ENCODE measurements at regions not wholly inside any gene's neighbourhood (a gene's known extent, or its start where the extent isn't known, plus 50 kb on each side); places are given as distances from the start of the nearest gene placed in this dataset.

DNA sequence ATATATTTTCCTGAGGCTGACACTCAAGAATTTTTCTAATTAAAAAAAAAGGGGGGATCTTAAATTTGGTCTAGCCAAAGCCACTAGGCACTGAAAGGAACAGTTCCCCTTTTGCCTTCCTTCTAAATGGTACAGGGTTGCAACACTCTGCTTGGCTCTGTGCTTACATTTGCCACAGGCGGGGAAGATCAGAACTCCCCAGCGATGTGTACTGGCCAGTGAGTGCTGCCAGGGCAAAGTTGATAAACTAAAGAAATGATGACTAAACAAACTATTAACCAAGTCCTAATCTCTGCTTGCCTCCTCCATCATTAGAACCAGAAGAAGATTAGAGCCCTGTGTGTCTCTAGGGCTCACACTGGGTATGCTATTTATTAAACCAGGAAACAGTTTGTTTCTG lies 75.3 kb upstream of the SCEL start:
- TF ChIP-seq CTCF (IDR thresholded peaks at IDR 0.05; ENCODE audit: insufficient read depth, low read length, poor library complexity, severe bottlenecking), result no peak
- no peak for TF ChIP-seq EZH2phosphoT487 (conservative IDR thresholded peaks at IDR 0.05; ENCODE audit: low read length)
